ENCODE measurements at regions not wholly inside any gene's neighbourhood (a gene's known extent, or its start where the extent isn't known, plus 50 kb on each side); places are given as distances from the start of the nearest gene placed in this dataset.

- TF ChIP-seq CTCF (conservative IDR thresholded peaks at IDR 0.05; ENCODE audit: low read depth, low read length) = no peak
- no peak for DNase-seq (ENCODE audit: low read depth)
- H3K4me3 ChIP-seq (ENCODE audit: low read depth, low read length) = no peak overlapping the region
Measured at GRCh38 chr4:19944806-19945205, 306.9 kb upstream of the SLIT2 start.

- peak; percentile 34 for DNase-seq (ENCODE audit: low read depth)
- H3K4me3 ChIP-seq (ENCODE audit: low read depth, low read length) = no peak overlapping the region
- TF ChIP-seq CTCF (conservative IDR thresholded peaks at IDR 0.05; ENCODE audit: low read depth, low read length) = no peak
Measured at GRCh38 chr4:19944251-19944650, 307.5 kb upstream of the SLIT2 start.

- TF ChIP-seq CTCF (conservative IDR thresholded peaks at IDR 0.05; ENCODE audit: low read depth, low read length) = no peak
- H3K4me3 ChIP-seq (ENCODE audit: low read depth, low read length) = no peak overlapping the region
- DNase-seq (ENCODE audit: low read depth) = no peak
Measured at GRCh38 chr4:19941434-19941833, 310.3 kb upstream of the SLIT2 start.

- no peak for TF ChIP-seq CTCF (conservative IDR thresholded peaks at IDR 0.05; ENCODE audit: low read depth, low read length)
- H3K4me3 ChIP-seq (ENCODE audit: low read depth, low read length) = no peak overlapping the region
- DNase-seq (ENCODE audit: low read depth) = no peak
Measured at GRCh38 chr4:19940861-19941260, 310.8 kb upstream of the SLIT2 start.

DNA sequence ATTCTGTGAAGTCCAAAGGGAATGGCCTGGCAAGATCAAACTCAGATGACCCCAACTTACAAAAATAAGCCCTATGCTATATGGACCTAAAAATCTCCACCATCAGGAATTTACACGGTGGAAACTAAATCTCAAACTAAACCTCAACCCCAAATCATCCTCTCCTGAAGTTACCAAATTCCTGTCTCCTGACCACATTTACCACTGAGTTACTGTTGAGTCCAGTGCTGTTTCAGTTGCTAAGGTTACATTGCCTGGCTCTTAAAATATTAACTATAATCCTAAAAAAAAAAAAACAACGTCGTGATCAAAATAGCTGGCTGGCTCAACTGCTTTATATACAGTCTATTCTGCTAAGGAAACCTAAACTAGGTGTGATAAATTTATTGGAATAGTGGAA is 315.2 kb upstream of the SLIT2 start:
- peak; percentile 94 for DNase-seq (ENCODE audit: low read depth)

GRCh38 chr4:19930742-19931141 is 321.0 kb upstream of the SLIT2 start:
- H3K4me3 ChIP-seq (ENCODE audit: low read depth, low read length) = no peak overlapping the region
- DNase-seq (ENCODE audit: low read depth) = no peak
- no peak for TF ChIP-seq CTCF (conservative IDR thresholded peaks at IDR 0.05; ENCODE audit: low read depth, low read length)

More for the DNA sequence above, 315.2 kb upstream of the SLIT2 start:
- H3K4me3 ChIP-seq (ENCODE audit: low read depth, low read length) = no peak overlapping the region
- TF ChIP-seq CTCF (conservative IDR thresholded peaks at IDR 0.05; ENCODE audit: low read depth, low read length) = no peak

GRCh38 chr4:19927381-19927780 is 324.3 kb upstream of the SLIT2 start:
- TF ChIP-seq CTCF (conservative IDR thresholded peaks at IDR 0.05; ENCODE audit: low read depth, low read length) = no peak

More at GRCh38 chr4:19927381-19927780, 324.3 kb upstream of the SLIT2 start:
- no peak overlapping the region for H3K4me3 ChIP-seq (ENCODE audit: low read depth, low read length)
- DNase-seq (ENCODE audit: low read depth) = peak; percentile 79

Measured in choroid plexus epithelial cell (primary cell).